Psoas muscle (tissue), 7 donors: ENCODE measurements at regions not wholly inside any gene's neighbourhood (a gene's known extent, or its start where the extent isn't known, plus 50 kb on each side); places are given as distances from the start of the nearest gene placed in this dataset.

Source experiments
- ATAC-seq, 4 donors: fragments of 200-7000 bp; cut with Tn5 transposase; one replicate each; pipeline ENCODE4 v1.9.1; 2020; ENCODE audit warnings: moderate library complexity in 3 of 4, mild to moderate bottlenecking in 2 of 4
- DNase-seq, 2 donors: peaks; one replicate each; pipeline ENCODE4 v3.0.0-alpha.2; 2020
- H3K27ac ChIP-seq: fragments of 200-600 bp; one replicate; pipeline ENCODE4 v1.8.0; 2022
- H3K27me3 ChIP-seq, 3 donors: fragments of 200-600 bp in 1 of 3; one replicate each; pipeline versions ENCODE4 v1.6.1 to v1.8.0; 2013 to 2022; ENCODE audit warnings: low read length in 2 of 3, mild to moderate bottlenecking in 2 of 3, moderate library complexity in 1 of 3; ENCODE audit not compliant: insufficient read depth in 3 of 3
- H3K36me3 ChIP-seq, 2 donors: fragments of 200-600 bp in 1 of 2; one replicate each; pipeline versions ENCODE4 v1.6.1 to v1.8.0; 2013 to 2022; ENCODE audit warnings: low read depth in 1 of 2, mild to moderate bottlenecking in 1 of 2, moderate library complexity in 1 of 2; ENCODE audit not compliant: insufficient read depth in 1 of 2
- H3K4me1 ChIP-seq: fragments of 200-600 bp; one replicate; pipeline ENCODE4 v1.8.0; 2022
- H3K4me3 ChIP-seq: fragments of 200-600 bp; one replicate; pipeline ENCODE4 v1.8.0; 2022; ENCODE audit warnings: mild to moderate bottlenecking
- H3K9me3 ChIP-seq: fragments of 200-600 bp; one replicate; pipeline ENCODE4 v1.8.0; 2022
- CTCF ChIP-seq: fragments of 200-600 bp; IDR thresholded peaks from one replicate; pipeline ENCODE4 v1.8.0; 2022; ENCODE audit warnings: antibody characterized with exemption
- WGBS, 3 donors: extraction: QIAGEN DNeasy Blood & Tissue Kit; methylation state at CpG; one replicate each; pipeline versions ENCODE4 v1.1.6 to v1.1.7; 2013; 5-methylcytosine and 5-hydroxymethylcytosine counted together
- intact Hi-C, 2 donors: fragments of 100-400 bp; cut with DNase I; formaldehyde crosslinking; loops; one replicate each; pipeline versions ENCODE4 v1.11.0 to v1.14.2; 2022
- donor health status: healthy with polysubstance abuse.
- donor health status: DM: no; HTN: no; CAD: no; lungs with moderate emphysema.
- donor health status: Bipolar disorder and iron deficiency.
- donor health status: healthy.
- donor health status: DM: yes; HTN: yes; CAD: no.
- donor health status: DM: no; HTN: no; CAD: no.
- donor health status: DM: yes; HTN: yes; CAD: no.

- no peak for DNase-seq
- WGBS, 3 donors, result 84 to 90% (median 85%) methylated on average over 5 of the region's 5 CpGs
- H3K4me1 ChIP-seq, result no peaks in the 10 kb centered on the region
- H3K4me3 ChIP-seq, result no peak overlapping the region
- H3K36me3 ChIP-seq, result no peaks in the 10 kb centered on the region
- ATAC-seq, result no peak
- H3K27ac ChIP-seq, result no peak overlapping the region
- no peaks in the 10 kb centered on the region for H3K9me3 ChIP-seq
- no peak for TF ChIP-seq CTCF
- no peaks in the 10 kb centered on the region for H3K27me3 ChIP-seq
- intact Hi-C loops, result no loop called here
Measured at GRCh38 chr2:234850818-234851217, 101.0 kb upstream of the SH3BP4 start.

- no peaks in the 10 kb centered on the region for H3K9me3 ChIP-seq
- ATAC-seq (no peak), DNase-seq (no peak)
- intact Hi-C loops, result no loop called here
- TF ChIP-seq CTCF, result no peak
- no peak overlapping the region for H3K4me3 ChIP-seq
- 69 to 84% (median 78%) methylated on average over 4 of the region's 4 CpGs for whole genome bisulfite sequencing, 3 donors
- H3K27ac ChIP-seq, result no peak overlapping the region
- no peaks in the 10 kb centered on the region for H3K4me1 ChIP-seq
- H3K36me3 ChIP-seq, result no peaks in the 10 kb centered on the region
- H3K27me3 ChIP-seq, result no peaks in the 10 kb centered on the region
Measured at GRCh38 chr2:234849678-234850077, 102.1 kb upstream of the SH3BP4 start.

GRCh38 chr2:234848578-234848977 is 103.2 kb upstream of the SH3BP4 start:
- ATAC-seq, result no peak
- no peak for TF ChIP-seq CTCF
- Histone ChIP-seq H3K36me3 (no peaks in the 10 kb centered on the region), H3K9me3 (no peaks in the 10 kb centered on the region), H3K4me3 (no peak overlapping the region), H3K4me1 (no peaks in the 10 kb centered on the region), H3K27ac (no peak overlapping the region), H3K27me3 (no peaks in the 10 kb centered on the region)
- intact Hi-C loops, result no loop called here
- DNase-seq, result no peak

- H3K27me3 ChIP-seq, result no peaks in the 10 kb centered on the region
- WGBS, 3 donors, result 95 to 99% (median 97%) methylated on average over 6 of the region's 6 CpGs
- no peak for DNase-seq
- no peak overlapping the region for H3K27ac ChIP-seq
- ATAC-seq, result no peak
- no peak for TF ChIP-seq CTCF
- intact Hi-C loops, result no loop called here
- no peaks in the 10 kb centered on the region for H3K36me3 ChIP-seq
- H3K4me1 ChIP-seq, result no peaks in the 10 kb centered on the region
- H3K9me3 ChIP-seq, result no peaks in the 10 kb centered on the region
- no peak overlapping the region for H3K4me3 ChIP-seq
Measured at GRCh38 chr2:234847639-234848038, 104.2 kb upstream of the SH3BP4 start.

DNA sequence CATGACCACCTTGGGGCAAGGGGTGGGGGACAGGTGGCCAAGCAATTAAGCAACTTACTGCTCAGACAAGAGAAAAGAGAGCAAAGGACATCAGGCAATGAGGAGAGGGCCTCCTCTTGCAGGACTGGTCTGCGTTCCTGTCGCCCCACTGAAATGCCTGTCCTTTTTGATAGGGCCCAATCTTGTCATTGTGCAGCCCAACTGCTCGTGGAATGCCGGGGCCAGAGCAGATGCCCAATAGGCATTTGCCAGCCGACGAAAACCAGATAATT is 104.5 kb upstream of the SH3BP4 start:
- WGBS, 3 donors, result 89 to 93% (median 90%) methylated on average over 6 of the region's 6 CpGs

More for the DNA sequence above, 104.5 kb upstream of the SH3BP4 start:
- intact Hi-C loops, result no loop called here
- no peak overlapping the region for H3K4me3 ChIP-seq
- no peak for TF ChIP-seq CTCF
- no peaks in the 10 kb centered on the region for H3K27me3 ChIP-seq
- H3K4me1 ChIP-seq, result no peaks in the 10 kb centered on the region
- no peak for ATAC-seq
- H3K9me3 ChIP-seq, result no peaks in the 10 kb centered on the region
- H3K27ac ChIP-seq, result no peak overlapping the region
- DNase-seq, result no peak
- no peaks in the 10 kb centered on the region for H3K36me3 ChIP-seq
